PFSK-1 (cell line): ENCODE measurements at regions not wholly inside any gene's neighbourhood (a gene's known extent, or its start where the extent isn't known, plus 50 kb on each side); places are given as distances from the start of the nearest gene placed in this dataset.

Experiments used
- POLR2AphosphoS5 ChIP-seq: IDR thresholded peaks from 2 replicates; pipeline ENCODE4 v1.6.1; 2012; ENCODE audit warnings: low read depth, mild to moderate bottlenecking, control low read depth, low read length, moderate library complexity
- TAF1 ChIP-seq: IDR thresholded peaks from 2 replicates; pipeline ENCODE4 v1.6.1; 2012; ENCODE audit warnings: low read length, control low read depth, borderline replicate concordance; ENCODE audit not compliant: insufficient read depth
- TF ChIP-seq, protein P1 (sequence below), 2 experiments: IDR thresholded peaks; 2 replicates each; pipeline versions ENCODE4 v1.6.1 to v1.8.0; 2011 to 2012; ENCODE audit warnings: low read depth in 2 of 2, low read length in 2 of 2, control low read depth in 1 of 2, inconsistent platforms in 1 of 2, mild to moderate bottlenecking in 1 of 2, moderate library complexity in 1 of 2; ENCODE audit not compliant: insufficient read depth in 1 of 2

DNA sequence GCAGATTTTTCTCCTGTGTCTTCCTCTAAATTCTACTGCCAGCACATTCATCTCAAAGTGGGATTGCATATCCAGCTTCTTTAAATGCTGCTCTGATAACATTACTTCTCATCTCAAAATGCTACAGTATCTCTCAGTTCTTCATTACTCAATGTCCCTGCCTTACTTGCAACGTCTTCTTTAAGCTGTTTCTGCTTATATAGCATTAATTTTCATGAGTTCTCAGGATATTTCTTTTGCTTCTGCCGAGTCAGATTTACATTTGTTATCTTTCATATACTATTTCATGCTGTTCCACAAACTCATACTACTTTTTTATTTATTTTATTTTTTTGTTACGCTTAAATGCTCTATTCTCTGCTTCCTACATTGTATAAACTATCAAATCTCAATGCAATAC is 1223.5 kb upstream of the FAM98A start:
- no peak for TF ChIP-seq POLR2AphosphoS5
- no peak for TF ChIP-seq TAF1
- TF ChIP-seq, protein P1, sequence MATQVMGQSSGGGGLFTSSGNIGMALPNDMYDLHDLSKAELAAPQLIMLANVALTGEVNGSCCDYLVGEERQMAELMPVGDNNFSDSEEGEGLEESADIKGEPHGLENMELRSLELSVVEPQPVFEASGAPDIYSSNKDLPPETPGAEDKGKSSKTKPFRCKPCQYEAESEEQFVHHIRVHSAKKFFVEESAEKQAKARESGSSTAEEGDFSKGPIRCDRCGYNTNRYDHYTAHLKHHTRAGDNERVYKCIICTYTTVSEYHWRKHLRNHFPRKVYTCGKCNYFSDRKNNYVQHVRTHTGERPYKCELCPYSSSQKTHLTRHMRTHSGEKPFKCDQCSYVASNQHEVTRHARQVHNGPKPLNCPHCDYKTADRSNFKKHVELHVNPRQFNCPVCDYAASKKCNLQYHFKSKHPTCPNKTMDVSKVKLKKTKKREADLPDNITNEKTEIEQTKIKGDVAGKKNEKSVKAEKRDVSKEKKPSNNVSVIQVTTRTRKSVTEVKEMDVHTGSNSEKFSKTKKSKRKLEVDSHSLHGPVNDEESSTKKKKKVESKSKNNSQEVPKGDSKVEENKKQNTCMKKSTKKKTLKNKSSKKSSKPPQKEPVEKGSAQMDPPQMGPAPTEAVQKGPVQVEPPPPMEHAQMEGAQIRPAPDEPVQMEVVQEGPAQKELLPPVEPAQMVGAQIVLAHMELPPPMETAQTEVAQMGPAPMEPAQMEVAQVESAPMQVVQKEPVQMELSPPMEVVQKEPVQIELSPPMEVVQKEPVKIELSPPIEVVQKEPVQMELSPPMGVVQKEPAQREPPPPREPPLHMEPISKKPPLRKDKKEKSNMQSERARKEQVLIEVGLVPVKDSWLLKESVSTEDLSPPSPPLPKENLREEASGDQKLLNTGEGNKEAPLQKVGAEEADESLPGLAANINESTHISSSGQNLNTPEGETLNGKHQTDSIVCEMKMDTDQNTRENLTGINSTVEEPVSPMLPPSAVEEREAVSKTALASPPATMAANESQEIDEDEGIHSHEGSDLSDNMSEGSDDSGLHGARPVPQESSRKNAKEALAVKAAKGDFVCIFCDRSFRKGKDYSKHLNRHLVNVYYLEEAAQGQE (IDR thresholded peaks at IDR 0.05; ENCODE audit: insufficient read depth in 1 of 2, low read depth in 2 of 2, low read length in 2 of 2): no peak
